NB4 (cell line): ENCODE measurements at regions not wholly inside any gene's neighbourhood (a gene's known extent, or its start where the extent isn't known, plus 50 kb on each side); places are given as distances from the start of the nearest gene placed in this dataset.

ENCODE experiments used
- CTCF ChIP-seq: IDR thresholded peaks from one replicate; pipeline ENCODE4 v1.5.1; 2012; ENCODE audit warnings: low read depth, low read length
- MAX ChIP-seq: IDR thresholded peaks from 2 replicates; pipeline ENCODE4 v1.6.1; 2011; ENCODE audit warnings: low read depth, low read length
- MYC ChIP-seq: IDR thresholded peaks from 2 replicates; pipeline ENCODE4 v1.6.1; 2011; ENCODE audit warnings: low read depth, low read length
- POLR2A ChIP-seq: IDR thresholded peaks from 2 replicates; pipeline ENCODE4 v1.6.1; 2011; ENCODE audit warnings: mild to moderate bottlenecking; ENCODE audit not compliant: insufficient read length; ENCODE audit errors: extremely low read depth

DNA sequence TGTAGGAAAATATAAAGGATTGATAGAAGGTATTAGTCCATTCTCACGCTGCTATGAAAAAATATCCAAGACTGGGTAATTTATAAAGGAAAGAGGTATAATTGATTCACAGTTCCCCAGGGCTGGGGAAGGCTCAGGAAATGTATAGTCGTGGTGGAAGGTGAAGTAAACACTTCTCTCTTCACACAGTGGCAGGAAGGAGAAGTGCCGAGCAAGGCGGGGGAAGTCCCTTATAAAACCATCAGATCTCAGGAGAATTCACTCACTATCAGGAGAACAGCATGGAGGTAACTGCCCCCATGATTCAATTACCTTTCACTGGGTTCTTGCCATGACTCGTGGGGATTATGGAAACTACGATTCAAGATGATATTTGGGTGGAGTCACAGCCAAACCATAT lies 1806.0 kb downstream of the MRPL39 start:
- TF ChIP-seq CTCF (no peak), POLR2A (no peak), MYC (no peak), MAX (no peak)
